ENCODE measurements at regions not wholly inside any gene's neighbourhood (a gene's known extent, or its start where the extent isn't known, plus 50 kb on each side); places are given as distances from the start of the nearest gene placed in this dataset.

DNA sequence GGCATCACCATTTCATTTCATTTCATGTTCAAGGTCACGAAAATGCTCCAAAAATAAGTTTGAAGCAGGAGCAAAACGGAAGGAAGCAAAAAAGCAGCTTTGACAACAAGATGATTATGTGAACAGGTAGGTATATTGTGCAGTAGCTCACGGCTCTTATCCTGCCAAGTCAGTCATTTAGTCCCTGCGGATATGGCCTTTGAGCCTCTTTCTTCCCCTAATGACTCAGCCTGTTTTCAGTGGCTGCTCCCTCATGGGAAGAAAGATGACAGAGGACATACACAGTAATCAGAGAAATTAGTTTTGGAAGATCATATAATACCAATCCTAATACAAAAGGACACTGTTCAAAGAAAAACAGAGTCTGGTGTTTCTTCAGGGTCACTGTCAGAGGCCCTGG, 155.8 kb upstream of the GRAMD2B start:
- DNase-seq (ENCODE audit: low read depth, low spot score) (no peak), FAIRE-seq (no peak)
- ChIA-PET POLR2A (no interaction called here), CTCF (no interaction called here)
- no TSS peak for BruUV-seq (replicated peaks)
- Histone ChIP-seq H2AFZ (ENCODE audit: low read depth, low read length) (no peak overlapping the region), H3K79me2 (ENCODE audit: control insufficient read depth, insufficient read depth, low read length) (no peaks in the 10 kb centered on the region), H3K27me3 (ENCODE audit: control insufficient read depth in 2 of 2, insufficient read depth in 2 of 2, low read length in 2 of 2) (no peaks in the 10 kb centered on the region), H3K4me3 (replicated peaks in 1 of 3; ENCODE audit: insufficient read depth in 1 of 3, low read depth in 1 of 3, low read length in 3 of 3) (no peak overlapping the region), H3K9me1 (replicated peaks; ENCODE audit: control insufficient read depth, extremely low read depth, insufficient read depth, low read length) (no peaks in the 10 kb centered on the region), H3K4me2 (ENCODE audit: insufficient read depth, low read length) (no peak overlapping the region), H3K9me3 (replicated peaks; ENCODE audit: control insufficient read depth, insufficient read depth, low read length) (no peaks in the 10 kb centered on the region), H3K36me3 (ENCODE audit: control insufficient read depth in 2 of 2, extremely low read depth in 1 of 2, insufficient read depth in 2 of 2, low read length in 2 of 2) (no peaks in the 10 kb centered on the region), H3K4me1 (ENCODE audit: control insufficient read depth, extremely low read depth, insufficient read depth, low read length) (no peaks in the 10 kb centered on the region), H4K20me1 (replicated peaks; ENCODE audit: control insufficient read depth, extremely low read depth, insufficient read depth, low read length) (no peaks in the 10 kb centered on the region), H3K9ac (replicated peaks; ENCODE audit: extremely low read depth, insufficient read depth, low read length) (no peak overlapping the region), H3K27ac (ENCODE audit: insufficient read depth, low read depth, low read length) (no peak overlapping the region)
- TF ChIP-seq POLR2A (IDR thresholded peaks at IDR 0.05; ENCODE audit: low read depth, low read length) (no peak), FOS (IDR thresholded peaks at IDR 0.05; ENCODE audit: borderline replicate concordance, insufficient read depth, low read length) (no peak), GATA2 (IDR thresholded peaks at IDR 0.05; ENCODE audit: insufficient read depth, insufficient read length, low read depth, low read length) (no peak), MAX (IDR thresholded peaks at IDR 0.05; ENCODE audit: insufficient read depth, insufficient read length) (no peak), EZH2 (IDR thresholded peaks at IDR 0.05; ENCODE audit: borderline replicate concordance, low read depth, low read length, severe bottlenecking) (no peak), JUN (IDR thresholded peaks at IDR 0.05; ENCODE audit: borderline replicate concordance, insufficient read depth, insufficient read length, low read depth) (no peak), CTCF (IDR thresholded peaks at IDR 0.05; ENCODE audit: extremely low read depth in 1 of 2, insufficient read depth in 1 of 2, low read depth in 1 of 2, low read length in 2 of 2) (no peak), POLR2AphosphoS5 (IDR thresholded peaks at IDR 0.05; ENCODE audit: insufficient read depth, low read depth, low read length) (no peak), MYC (IDR thresholded peaks at IDR 0.05; ENCODE audit: low read depth, low read length) (no peak)
- intact Hi-C loops (cut with micrococcal nuclease) (no loop called here), dilution Hi-C loops (cut with MboI; ENCODE audit: extremely low pct_ligation_motif_present, low sequenced_read_pairs) (no loop called here)

Data from endothelial cell of umbilical vein (primary cell).